Ascending aorta (tissue), 2 donors: ENCODE measurements at regions not wholly inside any gene's neighbourhood (a gene's known extent, or its start where the extent isn't known, plus 50 kb on each side); places are given as distances from the start of the nearest gene placed in this dataset.

ENCODE experiments used
- DNase-seq, 2 donors: peaks; one replicate each; pipeline ENCODE4 v3.0.0-alpha.2; 2019; ENCODE audit warnings: low spot score in 2 of 2
- H3K27ac ChIP-seq, 2 donors: fragments of 200-600 bp; sonication (generic); one replicate each; pipeline ENCODE4 v1.5.1; 2016 to 2017; ENCODE audit warnings: mild to moderate bottlenecking in 1 of 2
- H3K27me3 ChIP-seq: fragments of 200-600 bp; sonication (generic); one replicate; pipeline ENCODE4 v1.5.1; 2017
- H3K36me3 ChIP-seq, 2 donors: fragments of 200-600 bp; sonication (generic); one replicate each; pipeline ENCODE4 v1.5.1; 2016
- H3K4me1 ChIP-seq, 2 donors: fragments of 200-600 bp; sonication (generic); one replicate each; pipeline ENCODE4 v1.5.1; 2016 to 2017; ENCODE audit warnings: mild to moderate bottlenecking in 1 of 2
- H3K4me3 ChIP-seq, 2 donors: fragments of 200-600 bp; sonication (generic); one replicate each; pipeline ENCODE4 v1.5.1; 2016 to 2017; ENCODE audit warnings: mild to moderate bottlenecking in 1 of 2
- H3K9me3 ChIP-seq, 2 donors: fragments of 200-600 bp; sonication (generic); one replicate each; pipeline ENCODE4 v1.5.1; 2016
- CTCF ChIP-seq, 3 experiments: fragments of 200-600 bp in 2 of 3; fragments of 450-650 bp in 1 of 3; sonication (generic) in 2 of 3; IDR thresholded peaks; one replicate each; pipeline ENCODE4 v1.5.1; 2016 to 2019; ENCODE audit warnings: antibody characterized with exemption in 3 of 3, mild to moderate bottlenecking in 1 of 3, moderate library complexity in 1 of 3
- intact Hi-C: fragments of 100-400 bp; cut with DNase I; formaldehyde crosslinking; loops from one replicate; pipeline ENCODE4 v1.15.1; 2023

- DNase-seq = no peak
- Histone ChIP-seq H3K4me1 (no peaks in the 10 kb centered on the region), H3K36me3 (no peaks in the 10 kb centered on the region), H3K4me3 (no peak overlapping the region), H3K9me3 (no peaks in the 10 kb centered on the region), H3K27me3 (no peaks in the 10 kb centered on the region), H3K27ac (no peak overlapping the region)
- intact Hi-C loops = no loop called here
- TF ChIP-seq CTCF (IDR thresholded peaks at IDR 0.05) = no peak
Observed at GRCh38 chr2:172153156-172153555, 50.5 kb upstream of the DLX2 start.

- intact Hi-C loops = no loop called here
- H3K27ac ChIP-seq = no peak overlapping the region
- no peaks in the 10 kb centered on the region for H3K4me1 ChIP-seq
- DNase-seq = no peak
- no peaks in the 10 kb centered on the region for H3K27me3 ChIP-seq
- H3K9me3 ChIP-seq = no peaks in the 10 kb centered on the region
- no peak overlapping the region for H3K4me3 ChIP-seq
- TF ChIP-seq CTCF (IDR thresholded peaks at IDR 0.05) = no peak
- no peaks in the 10 kb centered on the region for H3K36me3 ChIP-seq
Observed at GRCh38 chr2:172153757-172154156, 51.1 kb upstream of the DLX2 start.

DNA sequence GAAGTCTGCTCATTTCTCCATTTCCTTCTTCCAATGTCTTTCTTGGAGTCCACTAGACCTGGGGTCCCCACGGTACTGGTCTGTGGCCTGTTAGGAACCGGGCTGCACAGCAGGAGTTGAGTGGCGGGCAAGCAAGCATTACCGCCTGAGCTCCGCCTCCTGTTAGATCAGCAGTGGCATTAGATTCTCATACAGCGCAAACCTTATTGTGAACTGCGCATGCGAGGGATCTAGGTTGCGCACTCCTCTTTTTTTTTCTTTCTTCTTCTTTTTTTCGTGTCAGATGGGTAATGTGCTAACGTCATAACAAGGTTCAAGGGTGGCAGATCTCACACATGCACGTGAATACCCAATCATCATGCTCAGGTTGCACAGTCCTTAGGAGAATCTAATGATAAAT is 53.1 kb upstream of the DLX2 start:
- TF ChIP-seq CTCF (IDR thresholded peaks at IDR 0.05) = no peak
- H3K4me3 ChIP-seq = no peak overlapping the region
- no peaks in the 10 kb centered on the region for H3K36me3 ChIP-seq
- DNase-seq = no peak
- intact Hi-C loops = no loop called here
- no peaks in the 10 kb centered on the region for H3K4me1 ChIP-seq
- H3K27me3 ChIP-seq = no peaks in the 10 kb centered on the region
- no peak overlapping the region for H3K27ac ChIP-seq
- H3K9me3 ChIP-seq = no peaks in the 10 kb centered on the region

DNA sequence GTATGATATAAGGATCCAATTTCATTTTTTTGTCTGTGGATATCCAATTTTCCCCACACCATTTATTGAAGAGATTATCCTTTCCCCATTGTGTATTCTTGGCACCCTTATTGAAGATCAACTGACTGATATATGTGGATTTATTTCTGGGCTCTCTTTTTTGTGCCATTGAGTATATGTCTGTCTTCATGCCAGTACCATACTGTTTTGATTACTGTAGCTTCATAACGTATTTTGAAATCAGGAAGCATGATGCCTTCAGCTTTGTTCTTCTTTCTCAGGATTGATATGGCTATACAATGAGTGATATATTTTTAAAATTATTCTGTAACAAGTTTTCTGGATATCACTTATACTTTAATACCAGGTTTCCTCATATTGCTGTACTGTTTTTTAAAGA is 58.1 kb upstream of the DLX2 start:
- intact Hi-C loops = no loop called here
- H3K9me3 ChIP-seq = no peaks in the 10 kb centered on the region
- no peak for TF ChIP-seq CTCF (IDR thresholded peaks at IDR 0.05)
- no peaks in the 10 kb centered on the region for H3K4me1 ChIP-seq
- H3K27ac ChIP-seq = no peak overlapping the region
- no peaks in the 10 kb centered on the region for H3K27me3 ChIP-seq
- no peak for DNase-seq
- no peaks in the 10 kb centered on the region for H3K36me3 ChIP-seq
- H3K4me3 ChIP-seq = no peak overlapping the region

DNA sequence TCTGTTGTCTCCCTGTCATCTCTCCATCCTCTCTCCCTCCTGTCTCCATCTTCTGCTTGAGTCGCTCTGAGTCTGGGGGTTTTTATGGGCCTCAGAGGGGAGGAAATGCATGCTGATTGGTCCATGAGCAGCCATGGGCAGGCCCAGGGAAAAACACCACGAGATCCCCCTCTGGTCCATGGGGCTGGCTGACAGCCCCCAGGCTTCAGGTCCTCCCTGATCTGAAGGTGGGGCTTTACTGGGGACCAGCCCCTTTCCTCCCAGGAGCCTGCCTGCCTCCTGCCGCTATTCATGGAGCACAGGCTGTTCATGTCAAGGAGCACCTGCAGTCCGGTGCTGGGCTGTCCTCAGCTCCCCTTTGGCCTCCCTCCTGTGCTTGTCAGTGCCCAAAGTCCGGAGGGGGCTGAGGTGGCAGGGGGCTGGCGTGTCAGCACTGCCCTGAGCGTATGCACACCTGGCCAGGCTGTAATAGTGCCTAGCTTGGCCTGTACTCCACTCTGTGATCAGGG is 59.6 kb upstream of the DLX2 start:
- Histone ChIP-seq H3K27ac (no peak overlapping the region), H3K27me3 (no peaks in the 10 kb centered on the region), H3K4me3 (no peak overlapping the region), H3K36me3 (no peaks in the 10 kb centered on the region), H3K9me3 (no peaks in the 10 kb centered on the region), H3K4me1 (no peaks in the 10 kb centered on the region)
- TF ChIP-seq CTCF (IDR thresholded peaks at IDR 0.05) = no peak
- intact Hi-C loops = no loop called here
- DNase-seq = no peak

DNA sequence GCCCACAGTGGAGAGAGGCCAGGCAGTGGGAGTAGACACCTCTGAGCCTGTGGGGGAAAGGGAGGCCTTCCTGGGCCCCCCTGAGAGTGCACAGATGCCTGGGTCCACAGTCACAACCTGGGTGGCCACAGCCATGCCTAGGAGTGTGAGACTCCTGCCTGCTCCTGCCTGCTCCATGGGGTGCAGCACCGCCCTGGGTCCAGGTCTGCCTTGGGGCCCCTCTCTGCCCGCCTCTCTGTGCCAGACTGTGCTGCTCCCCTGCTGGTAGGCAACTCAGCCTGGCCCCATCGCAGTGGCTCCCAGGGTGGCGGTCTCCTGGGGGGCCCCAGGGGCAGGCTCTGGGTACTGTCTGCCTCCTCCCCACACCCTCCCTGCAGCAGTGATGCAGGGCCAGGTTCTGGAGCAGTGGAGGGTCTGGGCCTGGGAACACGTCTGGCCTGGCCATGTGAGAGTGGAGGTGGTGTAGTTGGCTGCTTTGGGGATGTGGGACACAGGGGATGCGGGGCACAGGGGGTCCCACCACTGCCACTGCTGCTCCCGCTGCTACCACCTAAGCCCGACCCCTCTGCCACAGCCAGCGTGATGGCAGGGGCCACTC is 60.1 kb upstream of the DLX2 start:
- no peaks in the 10 kb centered on the region for H3K9me3 ChIP-seq
- H3K27me3 ChIP-seq = no peaks in the 10 kb centered on the region
- DNase-seq = no peak
- H3K27ac ChIP-seq = no peak overlapping the region
- no peaks in the 10 kb centered on the region for H3K36me3 ChIP-seq
- H3K4me1 ChIP-seq = no peaks in the 10 kb centered on the region
- intact Hi-C loops = no loop called here
- TF ChIP-seq CTCF (IDR thresholded peaks at IDR 0.05) = no peak
- H3K4me3 ChIP-seq = no peak overlapping the region
